Hematopoietic multipotent progenitor cell (in vitro differentiated cells): ENCODE measurements at regions not wholly inside any gene's neighbourhood (a gene's known extent, or its start where the extent isn't known, plus 50 kb on each side); places are given as distances from the start of the nearest gene placed in this dataset.
"Not testable (repeated sequence)": the region's sequence is repeated elsewhere in the genome, so short reads cannot be mapped to it uniquely, and the experiment has no call there.

Experiments used
- DNase-seq, 3 donors: peaks; one replicate each; pipeline ENCODE4 v3.0.0-alpha.2; 2011 to 2015; ENCODE audit warnings: low read depth in 2 of 3, low spot score in 2 of 3

DNA sequence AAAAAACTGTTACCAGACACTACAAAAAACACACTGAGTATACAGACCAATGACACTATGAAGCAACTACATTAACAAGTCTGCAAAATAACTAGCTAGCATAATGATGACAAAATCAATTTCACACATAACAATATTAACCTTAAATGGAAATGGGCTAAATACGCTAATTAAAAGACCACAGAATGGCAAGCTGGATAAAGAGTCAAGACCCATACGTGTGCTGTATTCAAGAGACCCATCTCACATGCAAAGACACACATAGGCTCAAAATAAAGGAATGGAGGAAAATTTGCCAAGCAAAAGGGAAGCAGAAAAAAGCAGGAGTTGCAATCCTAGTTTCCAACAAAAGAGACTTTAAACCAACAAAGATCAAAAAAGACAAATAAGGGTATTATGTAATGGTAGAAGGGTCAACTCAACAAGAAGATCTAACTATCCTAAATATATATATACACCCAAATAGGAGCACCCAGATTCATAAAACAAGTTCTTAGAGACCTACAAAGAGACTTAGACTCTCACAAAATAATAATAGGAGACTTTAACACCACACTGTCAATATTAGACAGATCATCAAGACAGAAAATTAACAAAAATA lies 158.6 kb downstream of the ALDH8A1 start:
- DNase-seq, result not testable (repeated sequence)

DNA sequence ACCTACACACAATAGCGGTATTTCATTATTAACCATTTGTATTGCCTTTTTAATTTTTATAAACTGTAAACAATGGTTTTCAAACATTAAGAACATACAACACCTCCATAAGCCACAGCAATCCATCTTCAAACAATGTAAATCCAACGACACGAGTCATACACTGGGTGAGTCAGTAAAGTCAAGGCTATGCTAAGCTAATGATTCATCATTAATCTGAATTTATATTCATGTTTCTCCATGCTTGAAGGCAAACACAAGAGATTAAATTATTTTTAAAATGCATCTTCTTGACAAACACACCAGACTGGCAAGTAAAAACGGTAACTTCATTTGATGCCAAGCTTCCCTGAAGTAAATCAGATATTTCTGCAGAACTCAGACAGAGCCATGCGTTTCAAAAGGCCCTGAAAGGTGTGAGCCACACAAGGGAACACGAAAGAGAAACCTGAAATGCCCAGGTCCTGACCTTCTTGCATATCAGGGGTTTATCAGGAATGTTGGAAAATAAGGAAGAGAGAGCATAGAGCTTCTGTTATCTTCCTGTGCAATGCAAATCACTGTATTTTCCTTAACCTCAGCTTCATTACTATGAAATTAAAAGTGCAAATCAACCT lies 162.5 kb downstream of the ALDH8A1 start:
- DNase-seq, result no peak

DNA sequence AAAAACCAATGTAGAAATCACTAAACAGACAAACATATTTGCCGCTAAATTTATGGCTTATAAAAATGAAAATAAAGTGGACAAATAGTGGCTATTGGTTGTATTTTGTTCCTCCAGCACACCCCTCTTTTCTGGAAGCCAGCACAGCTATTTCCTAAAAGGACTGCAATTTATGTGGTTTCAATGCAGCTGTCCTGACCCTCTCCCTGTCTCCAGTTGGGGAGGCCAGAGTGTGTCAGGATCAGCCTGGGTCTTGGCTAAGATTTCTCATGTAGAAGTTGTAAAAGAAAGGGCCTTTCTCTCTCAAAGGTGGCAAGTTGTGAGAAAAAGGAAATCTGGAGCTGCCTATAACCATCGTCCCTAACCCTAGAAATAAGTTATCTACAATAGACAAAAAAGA lies 165.6 kb downstream of the ALDH8A1 start:
- no peak for DNase-seq

DNA sequence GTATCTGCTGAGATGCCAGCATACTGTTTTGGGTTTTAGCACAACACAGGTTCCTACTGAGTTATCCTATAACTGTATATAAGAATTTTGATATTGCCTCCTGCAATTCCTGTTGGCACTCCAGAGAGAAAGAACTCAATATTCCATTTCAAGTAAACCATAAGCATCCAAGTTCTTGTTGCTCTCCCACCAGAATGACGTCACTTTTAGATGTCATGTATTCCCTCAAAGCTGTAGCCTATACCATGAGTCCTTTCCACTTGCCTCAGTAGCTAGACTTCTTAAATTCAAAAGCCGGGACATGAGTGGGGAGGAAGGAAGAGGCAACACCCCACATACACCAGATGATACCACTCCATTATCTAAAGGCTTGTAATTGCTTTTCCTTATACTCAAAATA lies 171.5 kb downstream of the ALDH8A1 start:
- DNase-seq, result no peak

DNA sequence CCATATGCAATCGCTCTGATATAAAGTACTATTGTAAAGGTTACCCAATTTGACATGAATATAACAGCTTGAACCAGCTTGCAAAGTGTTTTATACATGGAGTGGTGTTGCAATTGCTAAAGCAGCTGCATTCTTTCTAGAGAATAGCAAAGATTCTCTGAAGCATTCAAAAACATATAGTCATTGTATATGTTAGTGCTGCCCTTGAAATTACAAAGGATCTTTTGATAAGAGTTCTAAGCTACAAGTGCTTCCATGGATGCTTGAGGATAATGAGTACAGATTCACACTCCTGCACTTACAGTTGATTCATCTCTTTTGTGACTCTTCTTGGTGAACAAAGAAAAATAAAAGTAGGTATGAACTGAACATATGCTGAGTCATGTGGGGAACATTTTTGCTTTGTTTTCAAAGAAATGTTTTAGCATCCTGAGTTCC lies 175.7 kb downstream of the ALDH8A1 start:
- DNase-seq, result no peak

DNA sequence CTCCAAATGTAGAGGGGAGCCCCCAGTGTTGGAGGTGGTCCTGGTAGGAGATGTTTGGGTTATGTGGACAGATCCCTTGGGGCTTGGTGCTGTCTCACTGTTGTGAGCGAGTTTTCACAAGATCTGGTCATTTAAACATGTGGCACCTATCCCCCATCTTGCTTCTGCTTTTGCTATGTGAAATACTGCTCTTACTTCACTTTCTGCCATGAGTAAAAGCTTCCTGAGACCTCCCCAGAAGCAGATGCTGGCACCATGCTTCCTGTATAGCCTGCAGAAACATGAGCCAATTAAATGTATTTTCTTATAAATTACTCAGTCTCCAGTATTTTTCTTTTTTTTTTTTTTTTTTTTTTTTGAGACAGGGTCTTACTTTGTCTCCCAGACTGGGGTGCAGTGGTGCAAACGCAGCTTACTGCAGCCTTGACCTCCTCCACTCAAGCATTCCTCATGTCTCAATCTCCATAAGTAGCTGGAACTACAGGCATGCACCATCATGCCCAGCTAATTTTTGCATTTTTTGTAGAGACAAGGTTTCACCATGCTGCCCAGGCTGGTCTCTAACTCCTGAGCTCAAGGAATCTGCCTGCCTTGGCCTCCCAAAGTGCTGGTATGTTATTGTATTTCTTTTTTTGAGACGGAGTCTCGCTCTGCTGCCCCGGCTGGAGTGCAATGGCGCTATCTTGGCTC lies 177.1 kb downstream of the ALDH8A1 start:
- DNase-seq, result no peak

DNA sequence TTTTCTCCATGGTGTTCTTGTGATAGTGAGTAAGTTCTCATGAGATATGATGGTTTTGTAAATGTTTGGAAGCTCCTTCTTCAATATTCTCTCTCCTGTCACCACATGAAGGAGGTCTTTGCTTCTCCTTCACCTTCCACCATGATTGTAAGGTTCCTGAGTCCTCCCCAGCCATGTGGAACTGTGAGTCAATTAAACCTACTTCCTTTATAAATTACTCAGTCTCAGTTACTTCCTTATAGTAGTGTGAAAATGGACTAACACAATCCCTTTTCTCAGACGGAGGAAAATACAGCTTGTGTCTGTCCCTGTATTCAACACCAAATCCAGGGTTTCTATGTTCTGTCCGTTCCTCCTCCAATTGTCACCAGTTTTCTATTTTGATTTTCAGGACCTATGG lies 181.0 kb downstream of the ALDH8A1 start:
- no peak for DNase-seq

DNA sequence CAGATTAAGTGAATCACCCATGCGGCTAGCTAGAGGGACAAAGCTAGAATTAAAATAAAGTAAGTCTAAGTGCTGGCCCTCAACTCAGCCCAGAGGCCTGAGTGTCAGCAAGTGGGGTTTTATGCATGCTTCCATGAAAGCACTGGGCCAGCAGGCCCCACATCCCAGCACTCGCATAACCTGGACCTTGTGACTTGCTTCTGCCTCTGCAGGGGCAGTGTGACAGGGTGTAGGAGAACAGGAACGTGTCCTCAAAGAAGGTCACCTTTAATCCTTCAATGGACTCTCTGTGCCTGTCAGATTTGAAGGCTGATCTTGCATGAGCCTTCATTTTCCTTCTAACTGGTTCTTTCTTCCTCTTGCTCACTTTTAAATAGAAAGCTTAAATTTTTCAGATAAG lies 183.4 kb downstream of the ALDH8A1 start:
- no peak for DNase-seq

DNA sequence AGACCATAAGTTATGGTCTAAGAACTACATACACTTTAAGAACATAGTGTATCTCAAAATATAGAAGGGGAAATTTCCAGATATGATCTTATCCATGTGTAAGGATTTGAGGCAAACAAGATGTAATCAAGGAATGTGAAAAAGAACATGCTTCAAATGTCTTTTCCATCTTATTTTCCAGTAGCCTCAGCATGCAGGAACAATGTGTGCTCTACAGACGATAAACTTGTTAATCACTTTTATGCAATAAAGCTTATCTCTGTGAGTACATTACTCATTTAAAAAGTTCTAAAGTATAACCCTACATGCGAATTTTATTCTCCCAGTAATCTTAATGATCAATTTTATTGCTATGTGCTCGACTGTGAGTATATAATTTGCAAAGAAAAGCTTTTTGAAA lies 185.2 kb downstream of the ALDH8A1 start:
- no peak for DNase-seq

DNA sequence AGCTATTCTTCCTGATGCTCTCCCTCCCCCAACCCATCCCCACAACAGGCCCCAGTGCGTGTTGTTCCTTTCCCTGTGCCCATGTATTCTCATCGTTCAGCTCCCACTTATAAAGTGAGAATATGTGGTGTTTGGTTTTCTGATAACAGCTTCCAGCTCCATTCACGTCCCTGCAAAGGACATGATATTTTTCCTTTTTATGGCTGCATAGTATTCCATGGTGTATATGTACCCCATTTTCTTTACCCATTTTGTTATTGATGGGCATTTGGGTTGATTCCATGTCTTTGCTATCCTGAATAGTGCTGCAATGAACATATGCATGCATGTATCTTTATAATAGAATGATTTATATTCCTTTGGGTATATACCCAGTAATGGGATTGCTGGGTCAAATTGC lies 186.3 kb downstream of the ALDH8A1 start:
- DNase-seq, result not testable (repeated sequence)

DNA sequence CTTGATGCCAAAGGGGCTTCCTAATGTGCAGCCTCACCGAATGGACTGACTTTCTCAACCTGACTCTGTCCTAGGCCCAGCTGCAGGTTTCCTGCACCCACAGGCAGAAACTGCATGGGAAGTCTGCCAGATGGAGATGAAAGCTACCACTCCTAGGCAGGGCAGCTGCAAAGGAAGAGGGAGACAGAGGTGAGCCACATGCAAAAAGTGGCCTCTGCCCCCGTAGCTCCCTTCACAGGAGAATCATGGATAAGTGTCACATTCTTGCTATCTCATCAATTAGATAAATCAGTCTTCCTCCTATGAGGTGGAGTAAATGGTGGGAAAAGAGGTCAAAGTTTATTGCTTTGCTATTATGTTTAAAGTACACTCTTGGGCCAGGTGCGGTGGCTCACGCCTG lies 191.3 kb downstream of the ALDH8A1 start:
- no peak for DNase-seq

DNA sequence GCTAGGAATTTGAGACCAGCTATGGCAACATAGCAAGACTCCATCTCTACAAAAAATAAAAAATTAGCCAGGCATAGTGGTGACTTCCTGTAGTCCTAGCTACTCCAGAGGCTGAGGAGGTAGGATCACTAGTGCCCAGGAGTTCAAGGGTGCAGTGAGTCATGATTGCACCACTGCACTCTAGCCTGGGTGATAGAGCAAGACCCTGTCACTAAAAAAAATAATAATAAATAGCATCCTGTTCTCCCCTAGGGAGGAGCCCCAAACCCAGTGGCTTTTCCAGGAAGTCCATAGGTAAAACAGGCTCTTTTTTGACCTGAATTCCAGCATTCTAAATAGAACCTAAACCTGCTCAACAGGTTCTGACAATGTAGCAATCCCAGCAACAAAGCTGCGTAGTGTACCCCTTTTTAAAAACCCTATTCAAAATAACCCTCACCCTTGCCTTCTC lies 192.0 kb downstream of the ALDH8A1 start:
- no peak for DNase-seq

DNA sequence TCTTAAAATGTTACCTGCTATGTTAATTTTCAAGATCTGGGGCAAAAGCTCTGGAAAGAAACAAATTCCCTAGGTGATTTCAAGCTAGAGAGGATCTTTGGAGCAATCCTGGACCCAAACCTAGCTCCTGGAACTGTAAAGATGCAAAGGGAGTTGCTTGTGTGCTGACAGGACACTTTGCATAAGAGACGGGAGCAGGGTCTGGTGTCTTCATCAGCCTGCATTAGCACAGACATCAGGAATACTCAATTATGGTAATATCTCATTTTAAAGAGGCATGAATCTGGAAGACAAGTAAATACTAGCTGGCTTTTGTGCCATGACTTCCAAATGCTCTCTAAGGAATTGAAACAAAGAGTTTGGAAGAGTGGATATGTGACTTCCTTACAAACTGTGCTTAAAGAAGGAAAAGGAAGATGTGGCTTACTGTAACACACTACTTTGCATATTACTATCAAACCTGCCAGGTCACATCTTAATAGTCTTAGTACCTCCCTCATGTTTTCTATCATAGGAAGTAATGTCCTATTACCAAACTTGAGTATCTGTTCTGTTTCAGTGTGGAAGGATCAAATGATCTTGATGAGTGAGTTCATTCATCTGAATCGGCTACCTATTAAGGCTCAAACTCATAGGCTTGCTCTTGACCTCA lies 193.4 kb downstream of the ALDH8A1 start:
- DNase-seq, result no peak

DNA sequence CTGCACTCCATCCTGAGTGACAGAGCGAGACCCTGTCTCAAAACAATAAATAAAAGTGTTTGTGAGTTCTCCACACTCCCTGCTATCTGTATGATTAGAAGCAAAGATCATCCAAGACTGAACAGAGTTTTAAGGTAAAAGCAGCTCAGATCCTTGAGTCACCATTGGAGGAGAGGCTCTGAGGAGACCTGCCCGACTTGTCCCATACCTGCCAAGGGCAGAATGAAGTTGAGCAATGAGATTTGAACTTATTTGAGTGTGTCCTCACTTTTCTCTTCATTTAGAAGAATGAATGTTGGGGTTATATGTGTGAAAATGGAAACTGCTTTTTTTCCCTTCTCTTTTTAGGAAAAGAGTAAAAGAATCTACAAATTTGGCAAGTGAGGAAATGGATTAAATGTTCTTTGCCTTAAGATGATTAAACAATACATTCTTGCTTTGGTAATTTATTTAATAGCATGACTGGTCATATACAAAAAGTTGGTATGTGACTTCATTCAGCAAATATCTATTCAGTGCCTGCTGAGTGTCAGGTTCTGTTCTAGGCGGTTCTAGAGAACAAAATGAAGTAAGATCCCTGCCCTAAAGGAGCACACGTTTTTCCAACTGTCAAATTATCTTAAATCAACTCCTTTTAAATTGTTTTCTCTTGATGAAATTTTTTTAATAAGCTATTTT lies 195.7 kb downstream of the ALDH8A1 start:
- no peak for DNase-seq

DNA sequence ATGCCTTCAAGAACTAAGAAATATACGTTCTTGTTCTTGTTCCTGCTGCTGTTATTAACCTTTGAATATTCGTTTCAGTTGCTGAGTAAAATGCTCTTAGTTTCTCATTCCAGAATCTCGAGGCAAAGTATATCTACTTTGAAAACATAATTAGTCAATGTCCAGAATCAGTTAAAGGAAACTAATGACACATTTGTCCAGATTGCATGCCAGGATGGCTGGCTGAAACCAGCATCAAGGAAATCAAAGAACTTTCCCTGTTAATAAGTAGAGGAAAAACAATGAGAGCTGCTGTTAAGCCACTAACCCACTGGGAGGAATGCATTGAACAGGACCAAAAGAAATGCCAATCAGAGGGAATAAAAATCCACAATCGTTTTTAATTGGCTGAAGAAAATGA lies 196.9 kb downstream of the ALDH8A1 start:
- no peak for DNase-seq

DNA sequence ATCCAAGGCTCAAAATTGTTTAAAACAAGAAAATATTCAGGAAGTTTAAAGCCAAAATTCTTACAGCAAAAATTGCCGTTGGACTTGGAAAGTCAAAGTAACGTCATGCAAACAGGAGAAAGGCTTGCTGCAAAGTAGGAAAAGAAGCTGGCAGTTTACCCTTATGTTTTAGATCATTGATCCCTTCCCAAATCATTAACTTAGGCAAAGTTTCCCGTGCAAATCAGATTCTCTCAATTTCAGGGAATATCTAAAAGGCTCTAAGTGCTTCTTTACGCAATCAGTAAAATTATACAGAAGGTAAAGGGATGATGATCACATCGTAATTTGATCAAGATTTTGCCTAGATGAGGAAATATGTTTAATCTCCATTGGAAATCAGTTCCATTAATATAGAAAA lies 197.5 kb downstream of the ALDH8A1 start:
- DNase-seq, result no peak

DNA sequence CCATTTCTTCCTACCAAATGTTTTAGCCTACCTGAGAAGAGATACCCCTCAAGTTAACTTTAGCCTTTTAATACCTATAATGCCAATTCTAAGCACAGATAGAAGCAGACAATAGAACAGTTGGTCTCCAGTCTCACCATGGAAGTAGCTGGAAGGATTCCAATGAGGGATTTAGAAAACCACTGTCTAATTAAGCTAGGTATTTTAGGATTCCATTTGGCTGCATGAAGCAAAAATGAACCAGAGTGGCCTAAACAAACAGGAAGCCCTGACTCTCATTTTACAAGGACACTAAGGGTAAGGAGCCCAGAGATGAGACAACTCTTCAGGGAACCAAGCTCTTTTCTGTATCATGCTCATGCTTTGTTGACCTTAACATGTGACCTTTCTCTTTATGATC lies 199.2 kb downstream of the ALDH8A1 start:
- no peak for DNase-seq

DNA sequence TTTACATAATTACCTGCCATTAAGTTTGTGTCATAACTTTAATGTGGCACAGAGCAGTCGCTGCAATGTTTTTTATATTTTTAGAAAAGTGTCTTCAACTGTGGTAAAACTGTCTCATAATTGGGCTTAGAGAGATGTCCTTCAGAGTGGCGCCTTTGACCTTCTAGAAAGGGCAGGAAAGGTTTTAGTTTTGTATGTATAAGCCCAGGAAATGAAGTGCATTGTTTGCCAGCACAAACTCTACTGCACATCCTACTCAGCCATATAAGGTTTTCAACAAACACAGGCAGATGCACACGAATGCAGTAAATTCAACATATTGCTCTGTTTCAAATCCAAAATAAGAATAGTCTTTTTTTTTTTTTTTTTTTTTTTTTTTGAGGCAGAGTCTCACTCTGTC lies 201.4 kb downstream of the ALDH8A1 start:
- no peak for DNase-seq

DNA sequence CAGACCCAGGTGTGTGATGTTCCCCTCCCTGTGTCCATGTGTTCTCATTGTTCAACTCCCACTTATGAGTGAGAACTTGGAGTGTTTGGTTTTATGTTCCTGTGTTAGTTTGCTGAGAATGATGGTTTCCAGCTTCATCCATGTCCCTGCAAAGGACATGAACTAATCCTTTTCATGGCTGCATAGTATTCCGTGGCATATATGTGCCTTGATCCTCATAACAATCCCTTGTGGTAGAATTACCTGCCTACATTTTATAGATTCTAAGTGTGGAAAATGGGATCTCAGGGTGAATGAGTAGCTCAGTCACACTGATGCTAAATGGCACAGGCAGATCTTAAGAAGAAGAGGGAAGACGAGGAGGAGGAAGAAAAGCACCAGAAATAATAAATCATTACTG lies 202.7 kb downstream of the ALDH8A1 start:
- not testable (repeated sequence) for DNase-seq

DNA sequence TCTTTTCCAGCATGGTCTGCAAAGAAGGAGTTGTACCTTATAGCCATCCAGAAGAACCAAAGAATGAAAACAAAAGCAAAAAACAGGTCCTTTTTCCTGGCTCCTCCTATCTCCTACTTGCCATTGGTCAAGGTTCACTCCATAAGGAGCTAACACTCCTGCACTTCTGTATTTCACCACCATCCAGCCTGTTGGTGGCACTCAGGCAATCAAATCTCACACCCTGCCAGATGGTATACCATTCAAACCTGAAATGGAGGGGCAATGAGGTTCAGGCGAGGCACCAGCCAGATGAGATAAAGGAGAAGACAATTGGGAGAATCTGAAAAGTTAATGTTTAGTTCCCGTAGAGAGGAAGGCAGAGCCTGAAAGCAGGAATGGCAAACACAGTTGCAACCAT lies 203.8 kb downstream of the ALDH8A1 start:
- DNase-seq, result no peak

DNA sequence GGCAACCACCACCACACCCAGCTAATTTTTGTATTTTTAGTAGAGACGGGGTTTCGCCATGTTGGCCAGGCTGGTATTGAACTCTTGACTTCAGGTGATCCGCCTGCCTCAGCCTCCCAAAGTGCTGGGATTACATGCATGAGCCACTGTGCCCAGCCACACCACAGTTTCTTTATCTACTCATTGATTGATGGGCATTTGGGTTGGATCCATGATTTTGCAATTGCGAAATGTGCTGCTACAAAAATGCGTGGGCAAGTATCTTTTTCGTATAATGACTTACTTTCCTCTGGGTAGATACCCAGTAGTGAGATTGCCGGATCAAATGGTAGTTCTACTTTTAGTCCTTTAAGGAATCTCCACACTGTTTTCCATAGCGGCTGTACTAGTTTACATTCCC lies 204.7 kb downstream of the ALDH8A1 start:
- not testable (repeated sequence) for DNase-seq
